H9 (cell line): ENCODE measurements at regions not wholly inside any gene's neighbourhood (a gene's known extent, or its start where the extent isn't known, plus 50 kb on each side); places are given as distances from the start of the nearest gene placed in this dataset.

Experiments
- DNase-seq: peaks from one replicate; pipeline ENCODE4 v3.0.0-alpha.2; 2017
- H2AFZ ChIP-seq: one replicate; pipeline ENCODE4 v1.6.1; 2013; ENCODE audit warnings: mild to moderate bottlenecking, low read length, control low read depth, moderate library complexity
- H2AK5ac ChIP-seq: 2 replicates; pipeline ENCODE4 v1.6.1; 2013; ENCODE audit warnings: low read length, control low read depth, mixed read lengths; ENCODE audit not compliant: insufficient read length
- H2BK120ac ChIP-seq: one replicate; pipeline ENCODE4 v1.6.1; 2013; ENCODE audit warnings: low read depth, mild to moderate bottlenecking, low read length, control low read depth, inconsistent platforms; ENCODE audit not compliant: poor library complexity, severe bottlenecking
- H2BK12ac ChIP-seq: 2 replicates; pipeline ENCODE4 v1.6.1; 2013; ENCODE audit warnings: low read length, control low read depth, mixed read lengths, low read depth; ENCODE audit not compliant: insufficient read length
- H2BK15ac ChIP-seq: 2 replicates; pipeline ENCODE4 v1.6.1; 2013; ENCODE audit warnings: low read depth, low read length, control low read depth
- H2BK20ac ChIP-seq: one replicate; pipeline ENCODE4 v1.6.1; 2013; ENCODE audit warnings: low read depth, mild to moderate bottlenecking, low read length, control low read depth, inconsistent platforms; ENCODE audit not compliant: poor library complexity, severe bottlenecking
- H2BK5ac ChIP-seq: 2 replicates; pipeline ENCODE4 v1.6.1; 2013; ENCODE audit warnings: low read length, control low read depth, mixed read lengths; ENCODE audit not compliant: insufficient read length
- H3K14ac ChIP-seq: 2 replicates; pipeline ENCODE4 v1.6.1; 2013; ENCODE audit warnings: low read length, control low read depth; ENCODE audit not compliant: insufficient read depth
- H3K18ac ChIP-seq: 2 replicates; pipeline ENCODE4 v1.6.1; 2013; ENCODE audit warnings: low read depth, mild to moderate bottlenecking, mixed read lengths, low read length, control low read depth; ENCODE audit not compliant: insufficient read length
- H3K23ac ChIP-seq: 2 replicates; pipeline ENCODE4 v1.6.1; 2013; ENCODE audit warnings: low read length, control low read depth, mixed read lengths, low read depth; ENCODE audit not compliant: insufficient read length
- H3K23me2 ChIP-seq: 2 replicates; pipeline ENCODE4 v1.6.1; 2013; ENCODE audit warnings: low read depth, mild to moderate bottlenecking, mixed read lengths, low read length, control low read depth; ENCODE audit not compliant: insufficient read length, poor library complexity, severe bottlenecking
- H3K27ac ChIP-seq: 2 replicates; pipeline ENCODE4 v1.5.1; 2013; ENCODE audit warnings: low read length, control low read depth, mixed read lengths, low read depth; ENCODE audit not compliant: insufficient read length
- H3K27me3 ChIP-seq: 2 replicates; pipeline ENCODE4 v1.6.1; 2013; ENCODE audit warnings: low read length, control low read depth, inconsistent platforms; ENCODE audit not compliant: insufficient read depth
- H3K4ac ChIP-seq: 2 replicates; pipeline ENCODE4 v1.6.1; 2013; ENCODE audit warnings: low read depth, mild to moderate bottlenecking, control low read depth, inconsistent platforms, low read length, moderate library complexity
- H3K4me1 ChIP-seq: 2 replicates; pipeline ENCODE4 v1.6.1; 2013; ENCODE audit warnings: low read length, control low read depth, inconsistent platforms; ENCODE audit not compliant: insufficient read depth
- H3K4me2 ChIP-seq: 2 replicates; pipeline ENCODE4 v1.6.1; 2013; ENCODE audit warnings: low read length, control low read depth, mixed read lengths; ENCODE audit not compliant: insufficient read length, insufficient read depth
- H3K56ac ChIP-seq: 2 replicates; pipeline ENCODE4 v1.6.1; 2013; ENCODE audit warnings: low read depth, mild to moderate bottlenecking, mixed read lengths, low read length, control low read depth; ENCODE audit not compliant: insufficient read length
- H3K79me1 ChIP-seq: 2 replicates; pipeline ENCODE4 v1.6.1; 2013; ENCODE audit warnings: low read depth, mild to moderate bottlenecking, moderate library complexity, low read length, control low read depth, inconsistent platforms; ENCODE audit not compliant: insufficient read depth, poor library complexity, severe bottlenecking
- H3K79me2 ChIP-seq: 2 replicates; pipeline ENCODE4 v1.6.1; 2013; ENCODE audit warnings: low read length, control low read depth, inconsistent platforms; ENCODE audit not compliant: insufficient read depth
- H3K9ac ChIP-seq: 2 replicates; pipeline ENCODE4 v1.6.1; 2013; ENCODE audit warnings: low read length, control low read depth, mixed read lengths; ENCODE audit not compliant: insufficient read length; ENCODE audit errors: extremely low read depth
- H3K9me3 ChIP-seq: one replicate; pipeline ENCODE4 v1.6.1; 2013; ENCODE audit warnings: low read depth, low read length, inconsistent platforms; ENCODE audit not compliant: control insufficient read depth
- H3T11ph ChIP-seq: one replicate; pipeline ENCODE4 v1.6.1; 2013; ENCODE audit warnings: mild to moderate bottlenecking, low read length, control low read depth, inconsistent platforms
- H4K20me1 ChIP-seq: one replicate; pipeline ENCODE4 v1.6.1; 2013; ENCODE audit not compliant: control insufficient read depth, insufficient read length, insufficient read depth
- H4K5ac ChIP-seq: 2 replicates; pipeline ENCODE4 v1.6.1; 2013; ENCODE audit warnings: low read depth, mild to moderate bottlenecking, mixed read lengths, low read length, control low read depth; ENCODE audit not compliant: insufficient read length
- H4K8ac ChIP-seq: replicated peaks from 2 replicates; pipeline ENCODE4 v1.6.1; 2013; ENCODE audit warnings: low read length, control low read depth, mixed read lengths, low read depth; ENCODE audit not compliant: insufficient read length
- H4K91ac ChIP-seq: 2 replicates; pipeline ENCODE4 v1.6.1; 2013; ENCODE audit warnings: low read depth, mild to moderate bottlenecking, moderate library complexity, mixed read lengths, low read length, control low read depth; ENCODE audit not compliant: insufficient read length
- H3K27ac Mint-ChIP-seq, 3 experiments: 2 replicates in 2 of 3; 3 replicates in 1 of 3; pipeline ENCODE4 v1.8.0; 2020 to 2021; ENCODE audit warnings: mixed read lengths in 3 of 3, mild to moderate bottlenecking in 1 of 3, moderate library complexity in 1 of 3
- H3K27me3 Mint-ChIP-seq: 2 replicates; pipeline ENCODE4 v1.8.0; 2021; ENCODE audit warnings: low read depth, mild to moderate bottlenecking, moderate library complexity, mixed read lengths
- H3K36me3 Mint-ChIP-seq, 3 experiments: 2 replicates in 2 of 3; 3 replicates in 1 of 3; pipeline ENCODE4 v1.8.0; 2020 to 2021; ENCODE audit warnings: low read depth in 3 of 3, mixed read lengths in 3 of 3; ENCODE audit not compliant: insufficient read depth in 1 of 3
- H3K4me1 Mint-ChIP-seq, 2 experiments: 2 replicates each; pipeline ENCODE4 v1.8.0; 2020; ENCODE audit warnings: mixed read lengths in 2 of 2
- H3K4me3 Mint-ChIP-seq, 2 experiments: 2 replicates in 1 of 2; 3 replicates in 1 of 2; pipeline ENCODE4 v1.8.0; 2020 to 2021; ENCODE audit warnings: mild to moderate bottlenecking in 2 of 2, mixed read lengths in 2 of 2, moderate library complexity in 1 of 2
- H3K9me3 Mint-ChIP-seq, 2 experiments: 2 replicates in 1 of 2; 3 replicates in 1 of 2; pipeline ENCODE4 v1.8.0; 2020; ENCODE audit warnings: mild to moderate bottlenecking in 2 of 2, mixed read lengths in 2 of 2, moderate library complexity in 1 of 2
- WGBS: extraction: QIAGEN DNeasy Blood & Tissue Kit; methylation state at CpG from one replicate; pipeline ENCODE4 v1.1.7; 2013; ENCODE audit warnings: missing lambda C conversion rate, low lambda C conversion rate, mixed read lengths; ENCODE audit not compliant: insufficient read length; ENCODE audit errors: extremely low coverage; 5-methylcytosine and 5-hydroxymethylcytosine counted together
- TF ChIP-seq, protein P1 (sequence below): fragments of 200-600 bp; sonication (generic); conservative IDR thresholded peaks from 3 replicates; pipeline ENCODE4 v1.8.0; 2021; ENCODE audit warnings: antibody characterized with exemption, mild to moderate bottlenecking

DNA sequence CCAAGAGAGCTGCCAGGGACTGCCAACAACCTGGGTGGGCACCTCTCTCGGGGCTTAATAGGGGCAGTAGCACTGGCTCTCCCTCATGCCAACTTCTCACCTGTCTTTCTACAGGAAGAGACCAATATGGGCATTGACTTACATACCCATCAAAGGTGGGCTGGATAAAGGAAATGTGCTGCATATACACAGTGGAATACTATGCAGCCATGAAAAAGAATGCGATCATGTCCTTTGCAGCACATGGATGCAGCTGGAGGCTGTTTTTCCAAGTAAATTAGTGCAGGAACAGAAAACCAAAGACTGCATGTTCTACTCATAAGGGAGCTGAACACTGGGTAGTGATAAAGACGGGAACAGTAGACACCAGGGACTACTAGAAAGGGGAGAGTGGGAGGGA, 172.5 kb downstream of the URB2 start:
- Histone ChIP-seq H2AK5ac (no peak overlapping the region), H3K79me2 (no peaks in the 10 kb centered on the region), H3K27me3 (no peaks in the 10 kb centered on the region), H3T11ph (no peak overlapping the region), H3K4me2 (no peak overlapping the region), H3K9me3 (no peaks in the 10 kb centered on the region), H2BK120ac (no peak overlapping the region), H2BK15ac (no peak overlapping the region), H2BK5ac (no peak overlapping the region), H3K27ac (no peak overlapping the region), H3K23me2 (no peaks in the 10 kb centered on the region), H3K18ac (no peak overlapping the region), H2BK20ac (no peak overlapping the region), H3K9ac (no peak overlapping the region), H4K5ac (no peak overlapping the region), H2AFZ (no peak overlapping the region), H3K56ac (no peak overlapping the region), H3K14ac (no peak overlapping the region), H2BK12ac (no peak overlapping the region), H3K4ac (no peak overlapping the region), H4K91ac (no peak overlapping the region), H3K79me1 (no peaks in the 10 kb centered on the region), H4K20me1 (no peaks in the 10 kb centered on the region), H3K4me1 (no peaks in the 10 kb centered on the region), H3K23ac (no peak overlapping the region), H4K8ac (no peak overlapping the region)
- Mint-ChIP-seq H3K27me3 (peaks cover 2% of the 10 kb centered on the region; the same call in 1 of the 2 replicates), H3K27ac (no peak overlapping the region), H3K36me3 (no peaks in the 10 kb centered on the region), H3K4me3 (no peak overlapping the region), H3K4me1 (no peaks in the 10 kb centered on the region), H3K9me3 (peaks cover 0 to 4% of the 10 kb centered on the region in 2 experiments; a peak in 2 of 5 replicates)
- TF ChIP-seq, protein P1, sequence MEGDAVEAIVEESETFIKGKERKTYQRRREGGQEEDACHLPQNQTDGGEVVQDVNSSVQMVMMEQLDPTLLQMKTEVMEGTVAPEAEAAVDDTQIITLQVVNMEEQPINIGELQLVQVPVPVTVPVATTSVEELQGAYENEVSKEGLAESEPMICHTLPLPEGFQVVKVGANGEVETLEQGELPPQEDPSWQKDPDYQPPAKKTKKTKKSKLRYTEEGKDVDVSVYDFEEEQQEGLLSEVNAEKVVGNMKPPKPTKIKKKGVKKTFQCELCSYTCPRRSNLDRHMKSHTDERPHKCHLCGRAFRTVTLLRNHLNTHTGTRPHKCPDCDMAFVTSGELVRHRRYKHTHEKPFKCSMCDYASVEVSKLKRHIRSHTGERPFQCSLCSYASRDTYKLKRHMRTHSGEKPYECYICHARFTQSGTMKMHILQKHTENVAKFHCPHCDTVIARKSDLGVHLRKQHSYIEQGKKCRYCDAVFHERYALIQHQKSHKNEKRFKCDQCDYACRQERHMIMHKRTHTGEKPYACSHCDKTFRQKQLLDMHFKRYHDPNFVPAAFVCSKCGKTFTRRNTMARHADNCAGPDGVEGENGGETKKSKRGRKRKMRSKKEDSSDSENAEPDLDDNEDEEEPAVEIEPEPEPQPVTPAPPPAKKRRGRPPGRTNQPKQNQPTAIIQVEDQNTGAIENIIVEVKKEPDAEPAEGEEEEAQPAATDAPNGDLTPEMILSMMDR: no peak
- no CpG with 5 or more reads among the region's 3 CpGs for WGBS
- no peak for DNase-seq
